NCI-H446 treated with DMSO at 0.1 percent for 48 hours (cell line): ENCODE measurements at regions not wholly inside any gene's neighbourhood (a gene's known extent, or its start where the extent isn't known, plus 50 kb on each side); places are given as distances from the start of the nearest gene placed in this dataset.

Source experiments
- DNase-seq: peaks from one replicate; lab custom pipeline; 2025; lab: John Stamatoyannopoulos, UW

- no peak for DNase-seq
Measured at GRCh38 chrX:40314070-40314469, 216.3 kb upstream of the BCOR start.

- DNase-seq = no peak
Measured at GRCh38 chrX:40313269-40313668, 215.5 kb upstream of the BCOR start.

- DNase-seq = no peak
Measured at GRCh38 chrX:40310447-40310846, 212.7 kb upstream of the BCOR start.

GRCh38 chrX:40310016-40310415 is 212.3 kb upstream of the BCOR start:
- DNase-seq = no peak

GRCh38 chrX:40307871-40308270 is 210.1 kb upstream of the BCOR start:
- no peak for DNase-seq

- DNase-seq = no peak
Measured at GRCh38 chrX:40304115-40304514, 206.4 kb upstream of the BCOR start.

- no peak for DNase-seq
Measured at GRCh38 chrX:40303256-40304077, 205.7 kb upstream of the BCOR start.

- DNase-seq = no peak
Measured at GRCh38 chrX:40300286-40300890, 202.6 kb upstream of the BCOR start.

- no peak for DNase-seq
Measured at GRCh38 chrX:40299641-40300046, 201.9 kb upstream of the BCOR start.

GRCh38 chrX:40298572-40299479 is 201.1 kb upstream of the BCOR start:
- no peak for DNase-seq

- DNase-seq = no peak
Measured at GRCh38 chrX:40298069-40298468, 200.3 kb upstream of the BCOR start.

GRCh38 chrX:40291553-40291952 is 193.8 kb upstream of the BCOR start:
- DNase-seq = no peak

- no peak for DNase-seq
Measured at GRCh38 chrX:40290517-40290916, 192.8 kb upstream of the BCOR start.

- DNase-seq = no peak
Measured at GRCh38 chrX:40285876-40286275, 188.1 kb upstream of the BCOR start.

- no peak for DNase-seq
Measured at GRCh38 chrX:40284852-40285251, 187.1 kb upstream of the BCOR start.

GRCh38 chrX:40283981-40284380 is 186.2 kb upstream of the BCOR start:
- no peak for DNase-seq

GRCh38 chrX:40282946-40283660 is 185.3 kb upstream of the BCOR start:
- no peak for DNase-seq

GRCh38 chrX:40282348-40282747 is 184.6 kb upstream of the BCOR start:
- DNase-seq = no peak

GRCh38 chrX:40281336-40282005 is 183.7 kb upstream of the BCOR start:
- DNase-seq = no peak

GRCh38 chrX:40279762-40280161 is 182.0 kb upstream of the BCOR start:
- DNase-seq = no peak

GRCh38 chrX:40279091-40279430 is 181.3 kb upstream of the BCOR start:
- DNase-seq = no peak
